ENCODE measurements at regions not wholly inside any gene's neighbourhood (a gene's known extent, or its start where the extent isn't known, plus 50 kb on each side); places are given as distances from the start of the nearest gene placed in this dataset.

DNA sequence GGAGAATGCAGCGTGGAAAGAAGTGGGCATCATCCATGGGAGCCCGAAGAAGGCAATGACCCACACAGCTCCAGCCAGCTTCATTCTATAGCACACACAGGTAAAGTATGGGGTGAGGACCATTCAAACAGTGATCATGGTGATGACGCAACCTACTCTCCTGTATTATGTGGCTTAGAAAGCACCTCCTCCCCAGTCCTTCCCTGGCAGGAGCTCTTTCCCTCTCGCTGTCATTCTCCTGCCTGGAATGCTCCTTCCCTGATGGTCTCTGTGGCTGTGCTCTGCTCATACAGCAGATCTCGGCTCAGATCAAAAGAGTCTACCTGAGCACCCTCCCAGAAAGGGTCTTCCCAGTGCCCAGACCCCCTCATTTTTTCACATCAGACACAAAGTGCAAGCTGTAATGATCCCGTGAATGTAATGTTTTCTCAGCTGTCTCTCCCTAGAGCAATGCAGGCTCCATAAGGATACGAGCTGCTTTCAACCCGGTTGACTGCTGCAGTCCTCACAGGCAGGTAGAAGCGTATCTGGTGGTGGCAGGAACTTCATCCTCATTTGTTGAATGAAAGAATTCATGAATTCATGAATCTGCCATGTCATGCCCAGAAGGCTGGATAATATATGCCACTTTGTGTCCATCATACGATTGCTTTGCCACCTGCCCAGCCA, 248.8 kb downstream of the HS3ST3A1 start:
- DNase-seq, result no peak

DNA sequence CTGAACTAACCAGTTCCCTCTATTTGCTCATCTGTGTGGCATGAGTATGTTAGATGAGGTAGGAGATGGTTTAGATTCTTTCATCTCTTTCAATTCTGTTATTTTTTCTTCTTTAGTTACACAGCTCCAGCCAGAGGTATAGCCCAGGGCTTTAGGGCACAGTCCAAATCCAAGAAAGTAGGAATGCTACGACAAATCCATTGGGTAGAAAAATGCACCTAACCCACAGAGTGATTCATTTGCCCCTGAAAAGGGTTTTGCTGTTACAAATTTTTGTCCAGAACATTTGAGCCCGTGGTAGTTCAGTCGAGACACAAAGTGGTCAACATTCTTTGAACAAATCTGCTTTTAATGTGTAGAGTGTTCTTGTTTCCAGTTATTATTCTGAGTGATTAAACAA, 250.7 kb downstream of the HS3ST3A1 start:
- no peak for DNase-seq

DNA sequence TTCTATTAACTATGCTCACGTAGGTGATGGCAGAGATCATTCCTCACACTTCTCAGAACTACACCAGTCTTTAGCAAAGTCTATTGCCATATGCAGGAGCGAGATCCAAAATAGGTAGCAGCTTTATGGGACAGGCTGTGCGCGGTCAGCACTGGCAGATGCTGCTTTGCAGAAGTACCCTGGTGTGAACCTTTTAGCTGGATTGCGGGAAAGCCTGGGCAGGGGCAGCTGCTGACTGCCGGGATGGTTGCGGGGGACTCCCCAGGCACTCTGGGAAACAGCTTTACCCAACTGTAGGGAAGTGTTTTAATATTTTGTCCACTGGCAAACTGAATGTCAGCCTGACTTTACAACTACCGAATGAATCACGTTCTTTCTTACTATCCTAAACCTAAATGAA, 251.3 kb downstream of the HS3ST3A1 start:
- DNase-seq, result no peak

- DNase-seq, result peak; percentile 17
Measured at GRCh38 chr17:13346996-13347762, 254.6 kb downstream of the HS3ST3A1 start.

GRCh38 chr17:13346592-13346991, 255.1 kb downstream of the HS3ST3A1 start:
- no peak for DNase-seq

- DNase-seq, result no peak
Measured at GRCh38 chr17:13346081-13346533, 255.6 kb downstream of the HS3ST3A1 start.

DNA sequence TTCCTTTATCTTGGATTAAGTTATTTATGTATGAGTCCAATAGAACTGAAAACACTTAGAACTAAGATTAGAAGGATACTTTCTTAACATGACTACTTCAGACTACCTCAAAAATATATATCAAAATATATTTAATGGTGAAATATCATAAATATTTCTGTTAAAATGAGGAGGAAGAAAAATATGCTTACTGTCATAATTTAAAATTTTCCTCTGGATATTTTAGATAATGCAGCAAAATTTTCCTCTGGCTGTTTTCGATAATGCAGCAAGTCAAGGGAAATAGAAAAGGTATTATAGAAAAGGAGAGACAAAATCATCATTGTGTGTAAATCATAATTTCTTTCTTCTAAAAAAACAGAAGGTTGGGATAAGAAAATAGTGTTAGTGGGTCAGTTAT, 263.3 kb downstream of the HS3ST3A1 start:
- no peak for DNase-seq

- DNase-seq, result peak; percentile 4
Measured at GRCh38 chr17:13337864-13338371, 263.8 kb downstream of the HS3ST3A1 start.

- DNase-seq, result no peak
Measured at GRCh38 chr17:13337151-13337550, 264.6 kb downstream of the HS3ST3A1 start.

DNA sequence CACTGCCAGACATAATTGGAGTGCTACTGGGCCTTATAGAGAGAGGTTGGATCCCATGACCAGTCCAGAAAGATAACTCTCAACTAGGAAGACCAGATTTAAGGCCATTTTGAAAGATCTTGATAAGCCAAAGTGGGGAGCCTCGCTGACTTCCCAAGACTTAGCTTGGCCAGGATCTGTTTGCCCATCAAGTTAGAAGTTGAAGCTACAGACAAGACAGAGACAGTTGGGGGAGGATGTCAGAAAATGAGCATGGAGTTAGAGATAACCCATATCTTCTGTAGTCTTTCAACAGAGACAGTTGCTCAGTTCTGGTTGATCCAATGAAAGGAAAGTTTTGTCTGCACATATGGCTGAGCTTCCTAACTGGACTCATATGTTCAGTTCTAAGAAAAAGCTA, 267.4 kb downstream of the HS3ST3A1 start:
- DNase-seq, result no peak

- no peak for DNase-seq
Measured at GRCh38 chr17:13333661-13334060, 268.1 kb downstream of the HS3ST3A1 start.

DNA sequence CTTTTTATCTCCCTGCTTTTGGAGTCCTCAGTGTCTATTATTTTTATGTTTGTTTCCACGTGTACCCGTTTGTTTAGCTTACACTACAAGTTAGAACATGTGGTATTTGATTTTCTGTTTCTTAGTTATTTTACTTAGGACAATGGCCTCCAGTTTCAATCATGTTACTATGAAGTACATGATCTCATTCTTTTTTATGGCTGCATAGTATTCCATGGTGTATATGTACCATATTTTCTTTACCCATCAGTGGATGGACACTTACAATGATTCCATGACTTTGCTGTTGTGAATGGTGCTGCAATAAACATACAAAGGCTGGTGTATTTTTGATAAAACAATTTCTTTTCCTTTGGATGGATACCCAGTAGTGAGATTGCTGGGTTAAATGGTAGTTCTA, 269.5 kb downstream of the HS3ST3A1 start:
- DNase-seq, result no peak

DNA sequence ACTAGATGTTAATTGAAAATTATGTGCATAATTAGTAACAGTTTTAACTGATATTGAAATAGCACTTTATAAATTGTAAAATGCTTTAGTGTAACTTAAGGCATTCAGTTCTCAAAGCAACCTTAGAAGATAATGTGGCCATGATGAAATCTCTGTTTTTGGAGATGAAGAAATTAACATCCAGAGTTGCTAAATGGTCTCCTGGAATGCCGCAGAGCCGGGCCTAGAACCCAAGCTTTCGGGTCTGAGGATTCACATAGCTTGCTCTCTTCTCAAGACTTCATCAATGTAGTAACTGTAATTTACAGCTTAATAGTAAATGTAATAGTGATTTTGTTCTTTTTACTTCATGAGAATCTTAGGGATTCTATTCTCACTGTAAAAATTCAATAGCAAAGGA, 272.3 kb downstream of the HS3ST3A1 start:
- no peak for DNase-seq

GRCh38 chr17:13323990-13324389, 277.7 kb downstream of the HS3ST3A1 start:
- no peak for DNase-seq

DNA sequence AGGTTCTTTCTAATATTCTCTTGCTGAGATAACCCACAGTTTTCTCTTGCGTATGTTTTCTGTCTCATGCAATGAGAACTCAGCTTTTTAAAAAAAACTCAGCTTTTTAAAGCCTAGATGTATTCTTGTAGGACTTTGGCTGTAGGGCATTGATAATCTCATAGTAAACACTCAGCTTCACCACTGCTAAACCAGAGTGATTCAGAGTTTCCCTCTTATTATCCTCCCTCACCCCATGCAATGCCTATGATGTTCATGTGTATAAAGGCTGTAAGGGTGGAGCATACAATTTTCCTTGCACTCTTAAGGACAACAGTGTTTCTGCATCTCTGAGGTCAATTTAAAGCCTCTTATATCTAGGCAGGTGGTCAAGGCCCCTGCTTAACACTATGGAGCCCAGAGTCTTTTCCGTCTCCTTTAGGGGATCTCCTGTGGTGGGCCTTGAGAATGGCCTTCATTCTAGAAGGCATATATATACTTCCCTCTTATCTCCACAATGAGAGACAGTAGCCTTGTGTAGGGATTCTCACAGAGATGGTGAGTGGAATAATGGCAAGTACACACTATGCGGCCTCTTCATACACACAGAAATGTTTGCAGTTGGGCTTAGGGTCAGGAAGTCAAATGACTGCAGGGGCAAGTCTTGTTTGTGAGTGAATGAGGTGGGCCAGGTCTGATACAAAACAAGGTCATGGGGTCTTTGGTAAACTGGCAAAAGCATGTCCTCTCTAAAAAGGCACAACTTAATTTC, 279.6 kb downstream of the HS3ST3A1 start:
- no peak for DNase-seq

DNA sequence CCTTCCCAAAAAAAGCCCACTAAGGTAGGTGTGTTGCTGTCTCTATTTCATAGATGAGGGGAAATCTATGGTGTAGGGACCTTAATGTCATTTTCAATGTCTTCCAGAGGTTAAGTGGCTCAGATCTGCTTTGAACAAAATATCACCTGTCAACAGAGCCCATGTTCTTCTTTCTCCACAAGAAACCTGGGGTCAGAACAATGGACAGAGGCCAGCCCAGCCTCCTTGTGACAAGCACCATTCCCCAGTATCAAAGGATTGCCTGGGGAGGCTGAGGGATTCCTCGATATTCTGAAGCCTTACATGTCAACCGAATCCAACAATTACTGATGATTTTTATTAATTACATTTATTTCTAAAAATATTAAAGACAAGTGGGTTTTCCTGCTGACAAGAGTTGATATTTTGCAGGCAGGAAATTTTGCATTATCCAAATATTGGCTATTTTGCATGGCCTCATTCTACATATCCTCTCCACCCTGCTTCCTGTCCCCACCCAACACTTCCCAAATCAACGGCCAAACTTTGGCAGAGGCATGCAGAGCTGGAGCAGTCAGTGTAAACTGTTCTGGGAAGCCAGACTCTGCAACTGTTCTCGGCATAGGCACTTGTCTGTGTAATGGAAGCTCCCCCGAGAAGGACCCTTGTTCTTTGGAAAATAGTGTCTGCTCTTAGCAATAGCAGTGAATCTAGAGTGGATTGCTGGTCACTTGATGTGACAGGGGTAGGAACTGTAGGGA, 281.5 kb downstream of the HS3ST3A1 start:
- DNase-seq, result no peak

DNA sequence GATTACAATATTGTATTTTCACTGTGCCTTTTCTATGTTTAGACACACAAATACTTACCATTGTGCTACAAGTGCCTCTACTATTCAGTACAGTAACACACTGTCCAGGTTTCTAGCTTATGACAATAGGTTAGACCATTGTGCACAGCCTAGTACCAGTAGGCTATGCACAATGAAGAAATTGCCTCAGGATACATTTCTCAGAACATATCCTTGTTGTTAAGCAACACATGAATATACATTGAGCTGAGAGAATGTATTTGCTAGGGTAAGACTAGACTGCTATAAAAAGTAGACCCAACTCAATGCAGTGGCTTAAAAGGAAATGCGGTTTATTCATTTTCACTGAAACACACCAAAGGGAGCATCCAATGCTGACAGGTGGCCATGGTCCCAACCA, 285.1 kb downstream of the HS3ST3A1 start:
- DNase-seq, result no peak

GRCh38 chr17:13311306-13311705, 290.4 kb downstream of the HS3ST3A1 start:
- DNase-seq, result no peak

DNA sequence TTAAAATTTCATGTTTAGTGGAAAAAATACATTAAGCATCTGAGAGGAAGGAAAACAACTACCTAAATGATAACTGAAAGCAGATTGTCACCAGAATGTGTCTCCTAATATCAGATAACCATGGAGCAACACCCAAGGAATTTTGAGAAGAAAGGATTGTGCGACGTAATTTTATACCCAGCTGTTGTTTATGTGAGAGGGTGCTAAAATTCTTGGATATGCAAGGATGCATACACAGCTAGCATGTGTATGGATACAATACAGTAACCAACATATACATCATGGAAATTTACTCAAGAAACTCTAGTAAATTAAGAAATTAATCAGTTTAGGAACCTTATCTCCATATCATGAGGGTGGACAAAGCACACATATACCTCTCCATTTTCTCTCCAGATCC, 290.9 kb downstream of the HS3ST3A1 start:
- no peak for DNase-seq

GRCh38 chr17:13306310-13306962, 288.6 kb upstream of the ELAC2 start:
- DNase-seq, result peak; percentile 22

GRCh38 chr17:13302983-13303382, 285.2 kb upstream of the ELAC2 start:
- no peak for DNase-seq

GRCh38 chr17:13302419-13302818, 284.6 kb upstream of the ELAC2 start:
- DNase-seq, result no peak

Measured in GDM1 (cell line).